ENCODE measurements at regions not wholly inside any gene's neighbourhood (a gene's known extent, or its start where the extent isn't known, plus 50 kb on each side); places are given as distances from the start of the nearest gene placed in this dataset.

GRCh38 chr17:56085576-56086267, 67.6 kb upstream of the ANKFN1 start:
- intact Hi-C loops (cut with micrococcal nuclease), result no loop called here

GRCh38 chr17:56087199-56087598, 66.1 kb upstream of the ANKFN1 start:
- intact Hi-C loops (cut with micrococcal nuclease), result no loop called here

GRCh38 chr17:56096026-56096810, 57.1 kb upstream of the ANKFN1 start:
- intact Hi-C loops (cut with micrococcal nuclease), result no loop called here

- intact Hi-C loops (cut with micrococcal nuclease), result no loop called here
Measured at GRCh38 chr17:56098746-56099145, 54.5 kb upstream of the ANKFN1 start.

- intact Hi-C loops (cut with micrococcal nuclease), result no loop called here
Measured at GRCh38 chr17:56099649-56100048, 53.6 kb upstream of the ANKFN1 start.
